H1 (cell line): ENCODE measurements at regions not wholly inside any gene's neighbourhood (a gene's known extent, or its start where the extent isn't known, plus 50 kb on each side); places are given as distances from the start of the nearest gene placed in this dataset.

ENCODE experiments used
- CTCF ChIA-PET: fragments of 300-600 bp; sonication (Branson Sonifier 250); formaldehyde crosslinking; loops from one replicate; lab custom pipeline; 2021; ENCODE audit not compliant: partially characterized antibody; lab: Charles Lee
- POLR2A ChIA-PET: fragments of 300-600 bp; sonication (Branson Sonifier 250); formaldehyde crosslinking; loops from one replicate; lab custom pipeline; 2021; ENCODE audit warnings: inconsistent platforms; ENCODE audit not compliant: partially characterized antibody; lab: Charles Lee
- DNase-seq, 2 experiments: peaks; one replicate each; pipeline versions ENCODE4 v3.0.0 to v3.0.0-alpha.2; 2010 to 2022; ENCODE audit warnings: low spot score in 2 of 2, low read depth in 1 of 2, mixed read lengths in 1 of 2
- FAIRE-seq: peaks from 2 replicates; lab custom pipeline; 2011; peaks lifted over from hg19 to GRCh38; lab: Jason Lieb, UNC
- H2AFZ ChIP-seq: 2 replicates; pipeline ENCODE4 v1.8.1; 2012; ENCODE audit warnings: low read length, inconsistent platforms
- H2AK5ac ChIP-seq: 2 replicates; pipeline ENCODE4 v1.6.1; 2013; ENCODE audit warnings: low read depth, low read length
- H2BK120ac ChIP-seq: replicated peaks from 2 replicates; pipeline ENCODE3; 2013; ENCODE audit warnings: low read depth, low read length, inconsistent platforms
- H2BK12ac ChIP-seq: 2 replicates; pipeline ENCODE4 v1.6.1; 2013; ENCODE audit warnings: low read depth, low read length
- H2BK15ac ChIP-seq: 2 replicates; pipeline ENCODE4 v1.6.1; 2013; ENCODE audit warnings: low read length
- H2BK20ac ChIP-seq: 2 replicates; pipeline ENCODE4 v1.6.1; 2013; ENCODE audit warnings: low read length
- H2BK5ac ChIP-seq: 2 replicates; pipeline ENCODE4 v1.6.1; 2013; ENCODE audit warnings: low read depth, low read length
- H3K14ac ChIP-seq: 2 replicates; pipeline ENCODE4 v1.6.1; 2013; ENCODE audit warnings: inconsistent platforms; ENCODE audit not compliant: insufficient read length
- H3K18ac ChIP-seq: 2 replicates; pipeline ENCODE4 v1.6.1; 2013; ENCODE audit warnings: low read length; ENCODE audit errors: extremely low read depth
- H3K23ac ChIP-seq: 2 replicates; pipeline ENCODE4 v1.6.1; 2013; ENCODE audit warnings: inconsistent platforms; ENCODE audit not compliant: insufficient read length
- H3K23me2 ChIP-seq: 2 replicates; pipeline ENCODE4 v1.6.1; 2013; ENCODE audit warnings: low read depth, low read length
- H3K27ac ChIP-seq: 2 replicates; pipeline ENCODE4 v1.6.1; 2011; ENCODE audit warnings: low read depth, low read length, inconsistent platforms
- H3K27me3 ChIP-seq, 4 experiments: replicated peaks in 1 of 4; 1 replicate in 1 of 4; 2 replicates in 3 of 4; pipeline versions ENCODE4 v1.6.1 to v1.8.1; 2011 to 2013; ENCODE audit warnings: low read length in 3 of 4, mild to moderate bottlenecking in 3 of 4, inconsistent platforms in 2 of 4, mixed read lengths in 2 of 4, moderate library complexity in 1 of 4; ENCODE audit not compliant: control insufficient read depth in 3 of 4, insufficient read depth in 3 of 4; ENCODE audit errors: extremely low read depth in 1 of 4
- H3K36me3 ChIP-seq, 4 experiments: 2 replicates each; pipeline versions ENCODE4 v1.6.1 to v1.8.1; 2011 to 2013; ENCODE audit warnings: mild to moderate bottlenecking in 4 of 4, low read length in 3 of 4, moderate library complexity in 2 of 4, control low read depth in 1 of 4, inconsistent platforms in 1 of 4; ENCODE audit not compliant: insufficient read depth in 4 of 4, control insufficient read depth in 2 of 4
- H3K4ac ChIP-seq: replicated peaks from 2 replicates; pipeline ENCODE3; 2013; ENCODE audit warnings: low read length, low read depth, mixed read lengths, inconsistent platforms; ENCODE audit not compliant: insufficient read length
- H3K4me1 ChIP-seq, 4 experiments: replicated peaks in 1 of 4; 1 replicate in 1 of 4; 2 replicates in 3 of 4; pipeline versions ENCODE4 v1.6.1 to v1.8.1; 2011 to 2013; ENCODE audit warnings: low read length in 3 of 4, inconsistent platforms in 2 of 4, mixed read lengths in 1 of 4; ENCODE audit not compliant: insufficient read depth in 4 of 4, control insufficient read depth in 3 of 4
- H3K4me2 ChIP-seq, 2 experiments: 2 replicates each; pipeline versions ENCODE4 v1.6.1 to v1.8.1; 2011 to 2013; ENCODE audit warnings: low read depth in 2 of 2, low read length in 2 of 2, control low read depth in 1 of 2, inconsistent platforms in 1 of 2, mild to moderate bottlenecking in 1 of 2; ENCODE audit not compliant: insufficient read depth in 1 of 2
- H3K4me3 ChIP-seq, 4 experiments: fragments of 200-600, 300-600 bp in 1 of 4; sonication (generic), shearing (Covaris generic), sonication (Bioruptor Twin) in 1 of 4; 2 replicates each; pipeline versions ENCODE4 v1.5.1 to v1.8.1; 2011 to 2016; ENCODE audit warnings: low read length in 4 of 4, low read depth in 3 of 4, control low read depth in 2 of 4, inconsistent platforms in 2 of 4, mild to moderate bottlenecking in 2 of 4, mixed read lengths in 1 of 4, moderate library complexity in 1 of 4; ENCODE audit not compliant: insufficient read depth in 2 of 4; ENCODE audit errors: extremely low read depth in 1 of 4
- H3K56ac ChIP-seq: replicated peaks from 2 replicates; pipeline ENCODE3; 2013; ENCODE audit warnings: low read depth, mild to moderate bottlenecking, mixed read lengths, low read length, inconsistent platforms; ENCODE audit not compliant: insufficient read length
- H3K79me1 ChIP-seq: 2 replicates; pipeline ENCODE4 v1.6.1; 2013; ENCODE audit warnings: low read depth, low read length, control low read depth
- H3K79me2 ChIP-seq, 2 experiments: 2 replicates each; pipeline versions ENCODE4 v1.6.1 to v1.8.1; 2012 to 2013; ENCODE audit warnings: low read length in 2 of 2, mild to moderate bottlenecking in 2 of 2, inconsistent platforms in 1 of 2; ENCODE audit not compliant: insufficient read depth in 2 of 2, control insufficient read depth in 1 of 2
- H3K9ac ChIP-seq, 4 experiments: replicated peaks in 1 of 4; 1 replicate in 1 of 4; 2 replicates in 3 of 4; pipeline versions ENCODE4 v1.6.1 to v1.8.1; 2011 to 2013; ENCODE audit warnings: low read depth in 3 of 4, low read length in 3 of 4, control low read depth in 2 of 4, mild to moderate bottlenecking in 2 of 4, moderate library complexity in 2 of 4, inconsistent platforms in 1 of 4; ENCODE audit errors: extremely low read depth in 1 of 4
- H3K9me3 ChIP-seq, 2 experiments: 2 replicates each; pipeline versions ENCODE4 v1.6.1 to v1.8.1; 2012 to 2013; ENCODE audit warnings: mild to moderate bottlenecking in 2 of 2, moderate library complexity in 2 of 2, control low read depth in 1 of 2, inconsistent platforms in 1 of 2, low read depth in 1 of 2, low read length in 1 of 2, mixed read lengths in 1 of 2; ENCODE audit not compliant: insufficient read depth in 2 of 2
- H4K20me1 ChIP-seq, 2 experiments: replicated peaks in 1 of 2; 2 replicates each; pipeline versions ENCODE3 to v1.8.1; 2011 to 2013; ENCODE audit warnings: inconsistent platforms in 2 of 2, low read length in 2 of 2, mild to moderate bottlenecking in 1 of 2; ENCODE audit not compliant: insufficient read depth in 2 of 2, control insufficient read depth in 1 of 2
- H4K5ac ChIP-seq: 2 replicates; pipeline ENCODE4 v1.6.1; 2013; ENCODE audit warnings: low read length, low read depth, mixed read lengths, inconsistent platforms; ENCODE audit not compliant: insufficient read length
- H4K8ac ChIP-seq: 2 replicates; pipeline ENCODE4 v1.8.0; 2013; ENCODE audit warnings: mild to moderate bottlenecking, moderate library complexity, low read length, inconsistent platforms; ENCODE audit not compliant: insufficient read depth; ENCODE audit errors: extremely low read depth
- H4K91ac ChIP-seq: replicated peaks from 2 replicates; pipeline ENCODE3; 2013; ENCODE audit warnings: low read length, mixed read lengths, inconsistent platforms; ENCODE audit not compliant: insufficient read length
- USF2 ChIP-seq: IDR thresholded peaks from 2 replicates; pipeline ENCODE4 v1.6.1; 2011; ENCODE audit warnings: low read length, improper control_type of control experiment
- WGBS, 2 experiments: shearing (Covaris generic) in 1 of 2; methylation state at CpG; one replicate each; pipeline versions ENCODE4 v1.1.6 to v1.1.7; 2013 to 2015; ENCODE audit warnings: low lambda C conversion rate in 2 of 2, mixed read lengths in 2 of 2, inconsistent platforms in 1 of 2, low coverage in 1 of 2, missing lambda C conversion rate in 1 of 2; ENCODE audit not compliant: insufficient replicate concordance in 2 of 2, insufficient coverage in 1 of 2, insufficient read length in 1 of 2; ENCODE audit errors: extremely low coverage in 1 of 2, missing lambda C conversion rate in 1 of 2; 5-methylcytosine and 5-hydroxymethylcytosine counted together

- Histone ChIP-seq H3K4me2 (no peak overlapping the region), H3K23me2 (no peaks in the 10 kb centered on the region), H3K4ac (no peak overlapping the region), H3K56ac (no peak overlapping the region), H2BK15ac (no peak overlapping the region), H3K27me3 (no peaks in the 10 kb centered on the region), H3K4me1 (no peaks in the 10 kb centered on the region), H3K9me3 (no peaks in the 10 kb centered on the region), H3K4me3 (no peak overlapping the region), H3K27ac (no peak overlapping the region), H2AFZ (peak overlapping the region; percentile 82; the same call in 1 of the 2 replicates), H2BK12ac (no peak overlapping the region), H3K36me3 (no peaks in the 10 kb centered on the region), H3K9ac (no peak overlapping the region), H2BK5ac (no peak overlapping the region), H2BK120ac (no peak overlapping the region), H3K14ac (no peak overlapping the region), H4K91ac (no peak overlapping the region), H3K79me1 (no peaks in the 10 kb centered on the region), H3K23ac (no peak overlapping the region), H4K5ac (no peak overlapping the region), H2AK5ac (no peak overlapping the region), H3K18ac (no peak overlapping the region), H3K79me2 (no peaks in the 10 kb centered on the region), H4K20me1 (no peaks in the 10 kb centered on the region), H2BK20ac (no peak overlapping the region), H4K8ac (no peak overlapping the region)
- ChIA-PET POLR2A (no interaction called here), CTCF (interaction anchor here (0.8 to 1.3 kb wide), 3 partner anchors 10 to 769 kb away, joined by 3 read pairs; no protein-coding TSS in a partner anchor)
- TF ChIP-seq USF2: no peak
- no peak for DNase-seq
- FAIRE-seq: no peak
- 84% methylated on average over 1 of the region's 1 CpG; no CpG with 5 or more reads in 1 of the 2 experiments for WGBS, 2 experiments
These were observed 481.8 kb downstream of the SEMA3D start for GRCh38 chr7:84705079-84705478.
